Right cardiac atrium (tissue), 5 donors: ENCODE measurements at regions not wholly inside any gene's neighbourhood (a gene's known extent, or its start where the extent isn't known, plus 50 kb on each side); places are given as distances from the start of the nearest gene placed in this dataset.
"Not testable (repeated sequence)": the region's sequence is repeated elsewhere in the genome, so short reads cannot be mapped to it uniquely, and the experiment has no call there.

Source experiments
- ATAC-seq, 2 donors: fragments of 200-7000 bp; cut with Tn5 transposase; one replicate each; pipeline versions ENCODE4 v1.8.0 to v1.9.1; 2020; ENCODE audit warnings: moderate library complexity in 2 of 2, mild to moderate bottlenecking in 1 of 2
- DNase-seq, 3 donors: peaks; one replicate each; pipeline ENCODE4 v3.0.0-alpha.2; 2020
- H3K27ac ChIP-seq: one replicate; pipeline ENCODE4 v1.5.1; 2013; ENCODE audit warnings: mild to moderate bottlenecking, low read length, control low read depth, moderate library complexity
- H3K27me3 ChIP-seq: one replicate; pipeline ENCODE4 v1.6.1; 2013; ENCODE audit not compliant: control insufficient read depth, insufficient read depth
- H3K4me1 ChIP-seq: one replicate; pipeline ENCODE4 v1.6.1; 2013; ENCODE audit warnings: low read length; ENCODE audit not compliant: control insufficient read depth, insufficient read depth
- H3K4me3 ChIP-seq: one replicate; pipeline ENCODE4 v1.5.1; 2013; ENCODE audit warnings: low read length, control low read depth
- H3K9me3 ChIP-seq: one replicate; pipeline ENCODE4 v1.6.1; 2013; ENCODE audit warnings: low read length; ENCODE audit not compliant: control insufficient read depth
- WGBS: extraction: QIAGEN DNeasy Blood & Tissue Kit; methylation state at CpG from one replicate; pipeline ENCODE4 v1.1.7; 2013; 5-methylcytosine and 5-hydroxymethylcytosine counted together
- intact Hi-C, 4 donors: fragments of 100-400 bp; cut with DNase I; formaldehyde crosslinking; loops; one replicate each; pipeline versions ENCODE4 v1.11.0 to v1.14.0; 2022 to 2023
- donor health status: healthy with polysubstance abuse.
- donor health status: DM: no; HTN: yes; CAD: no.
- donor health status: DM: no; HTN: no; CAD: no.
- donor health status: DM: no; HTN: yes; CAD: no; lungs with severe emphysema.
- donor health status: DM: yes; HTN: yes; CAD: no.

DNA sequence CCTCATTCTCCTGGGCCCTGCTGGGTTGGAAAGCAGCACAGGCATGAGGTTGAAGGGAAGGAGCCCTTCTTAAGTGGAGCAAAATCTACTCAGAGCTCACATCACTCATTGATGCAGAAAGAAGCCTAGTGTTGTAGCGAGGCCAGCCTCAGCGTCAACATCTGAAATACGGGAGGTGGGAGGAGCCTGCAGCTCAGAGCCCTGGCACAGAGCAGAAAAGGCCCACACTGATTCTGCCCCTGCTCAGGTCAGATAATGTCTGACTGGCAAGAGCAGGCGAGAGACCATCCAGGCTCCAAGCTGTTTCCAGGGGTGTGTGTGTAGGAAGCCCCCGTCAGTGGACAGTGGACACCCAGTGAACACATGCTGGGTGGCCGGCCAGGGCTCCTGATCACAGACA lies 1541.6 kb downstream of the TSPY10 start:
- ATAC-seq (no peak), DNase-seq (no peak)
- intact Hi-C loops = no loop called here
- 83% methylated on average over 6 of the region's 6 CpGs for WGBS
- Histone ChIP-seq H3K27ac (no peak overlapping the region), H3K9me3 (no peaks in the 10 kb centered on the region), H3K4me3 (no peak overlapping the region), H3K4me1 (no peaks in the 10 kb centered on the region), H3K27me3 (no peaks in the 10 kb centered on the region)

DNA sequence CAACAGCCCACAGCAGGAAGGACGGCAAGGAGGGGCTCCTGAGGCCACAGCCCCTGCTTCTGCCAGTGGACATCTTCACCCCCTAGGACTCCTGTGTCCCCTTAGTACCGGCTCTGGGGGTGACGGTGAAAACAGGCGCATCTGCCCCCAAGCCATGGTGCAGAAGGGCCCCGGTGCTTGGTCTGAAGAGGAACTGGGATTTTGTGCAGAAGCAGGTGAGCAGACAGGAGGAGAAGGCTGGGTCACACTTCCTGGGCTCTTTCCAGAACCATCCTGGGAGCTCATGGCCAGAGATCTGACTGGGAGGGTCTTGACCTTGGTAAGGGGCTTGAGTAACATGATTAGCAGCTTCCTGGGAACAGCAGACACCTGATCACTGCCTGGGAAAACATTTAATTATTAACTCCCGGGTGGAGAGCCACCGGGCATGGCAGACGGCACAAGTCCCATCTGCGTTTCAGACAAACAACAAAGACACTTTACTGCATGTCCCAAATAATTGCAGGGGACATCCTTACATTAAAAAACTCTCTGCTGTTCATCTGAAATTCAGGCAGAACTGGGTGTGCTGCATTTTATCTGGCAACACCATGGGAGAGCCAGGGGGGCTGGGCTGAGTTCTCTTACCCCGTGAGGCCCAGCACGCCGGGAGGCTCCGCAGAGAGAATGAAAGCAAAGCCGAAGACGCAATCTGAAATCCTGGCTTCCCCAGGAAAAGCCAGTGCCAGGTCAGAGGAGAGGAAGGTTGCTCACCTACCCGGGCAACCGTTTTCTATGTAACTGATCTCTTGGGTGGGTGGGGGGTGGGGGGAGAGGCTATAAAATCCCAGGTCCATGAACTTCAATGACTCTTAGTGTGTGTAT lies 1542.8 kb downstream of the TSPY10 start:
- intact Hi-C loops = no loop called here
- ATAC-seq (no peak), DNase-seq (no peak)
- 82% methylated on average over 17 of the region's 17 CpGs for WGBS
- H3K27me3 ChIP-seq = no peaks in the 10 kb centered on the region
- no peaks in the 10 kb centered on the region for H3K4me1 ChIP-seq
- H3K4me3 ChIP-seq = no peak overlapping the region
- no peaks in the 10 kb centered on the region for H3K9me3 ChIP-seq
- H3K27ac ChIP-seq = no peak overlapping the region

DNA sequence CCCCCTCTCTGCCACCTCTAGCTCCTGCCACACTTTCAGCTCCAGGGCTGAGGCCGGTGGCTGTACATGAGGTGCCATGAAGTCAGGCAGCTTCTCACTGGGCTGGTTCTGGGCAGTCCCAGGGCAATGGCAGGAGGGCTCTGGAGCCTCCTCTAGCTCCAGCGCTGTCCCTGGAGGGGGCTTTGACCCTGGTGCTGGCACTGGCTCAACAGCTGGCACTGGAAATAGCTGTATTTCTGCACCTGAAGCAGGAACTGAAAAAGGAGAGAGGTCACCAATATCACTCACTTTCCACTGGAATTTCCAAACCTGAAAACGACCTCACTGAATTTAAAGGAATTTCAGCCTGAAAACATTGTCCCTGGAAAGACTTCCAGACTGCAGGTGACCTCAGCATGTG lies 1558.1 kb downstream of the TSPY10 start:
- ATAC-seq, H3K4me1 ChIP-seq, intact Hi-C loops, H3K27me3 ChIP-seq, H3K4me3 ChIP-seq, H3K27ac ChIP-seq, H3K9me3 ChIP-seq, DNase-seq: not testable (repeated sequence)
- 49% methylated on average over 3 of the region's 3 CpGs for WGBS

DNA sequence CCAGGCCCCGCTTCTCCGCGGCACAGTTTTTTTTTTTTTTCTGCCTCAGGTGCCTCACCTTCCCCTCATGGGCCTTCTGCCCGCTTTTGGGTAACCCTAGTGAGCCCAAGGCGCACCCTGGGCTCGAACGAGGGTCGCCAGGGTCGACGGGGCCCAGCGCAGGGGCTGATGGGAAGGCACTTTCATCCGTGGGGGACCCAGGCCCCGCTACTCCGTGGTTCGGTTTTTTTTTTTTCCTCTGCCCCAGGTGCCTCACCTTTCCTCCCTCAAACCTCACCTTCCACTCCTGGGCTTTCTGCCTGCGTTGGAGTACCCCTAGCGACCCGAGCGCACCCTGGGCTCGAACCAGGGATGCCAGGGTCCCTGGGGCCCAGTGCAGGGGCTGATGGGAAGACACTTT lies 1569.8 kb downstream of the TSPY10 start:
- intact Hi-C loops, DNase-seq, H3K4me3 ChIP-seq, H3K27me3 ChIP-seq, H3K27ac ChIP-seq, H3K4me1 ChIP-seq, H3K9me3 ChIP-seq: not testable (repeated sequence)
- peak in 1 of 2 donors; percentile 45 for ATAC-seq
- WGBS = 66% methylated on average over 15 of the region's 20 CpGs

DNA sequence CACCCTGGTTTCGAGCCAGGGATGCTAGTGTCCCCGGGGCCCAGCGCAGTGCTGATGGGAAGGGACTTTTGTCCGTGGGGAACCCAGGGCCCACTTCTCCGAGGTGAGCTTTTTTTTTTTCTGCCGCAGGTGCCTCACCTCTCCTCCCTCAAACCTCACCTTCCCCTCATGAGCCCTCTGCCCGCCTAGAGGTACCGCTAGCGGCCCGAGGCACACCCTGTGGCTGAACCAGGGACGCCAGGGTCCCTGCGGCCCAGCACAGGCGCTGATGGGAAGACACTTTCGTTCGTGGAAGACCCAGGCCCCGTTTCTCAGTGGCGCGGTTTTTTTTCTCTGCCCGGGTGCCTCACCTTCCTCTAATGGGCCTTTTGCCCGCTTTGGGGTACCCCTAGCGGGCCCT lies 1570.7 kb downstream of the TSPY10 start:
- DNase-seq, H3K27me3 ChIP-seq, intact Hi-C loops, H3K4me3 ChIP-seq, H3K9me3 ChIP-seq, H3K27ac ChIP-seq, H3K4me1 ChIP-seq: not testable (repeated sequence)
- peak in 1 of 2 donors; percentile 64 for ATAC-seq
- WGBS = 75% methylated on average over 21 of the region's 21 CpGs

DNA sequence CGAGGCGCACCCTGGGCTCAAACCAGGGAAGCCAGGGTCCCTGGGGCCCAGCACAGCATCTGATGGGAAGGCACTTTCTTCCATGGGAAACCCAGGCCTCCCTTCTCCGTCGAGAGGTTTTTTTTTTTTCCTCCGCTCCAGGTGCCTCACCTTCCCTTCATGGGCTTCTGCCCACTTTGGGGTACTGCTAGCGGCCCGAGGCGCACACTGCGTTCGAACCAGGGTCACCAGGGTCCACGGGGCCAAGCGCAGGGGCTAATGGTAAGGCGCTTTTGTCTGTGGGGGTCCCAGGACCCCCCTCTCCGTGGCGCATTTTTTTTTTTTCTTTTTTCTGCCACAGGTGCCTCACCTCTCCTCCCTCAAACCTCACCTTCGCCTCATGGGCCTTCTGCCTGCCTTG lies 1571.3 kb downstream of the TSPY10 start:
- DNase-seq (no peak), ATAC-seq (no peak)
- WGBS = 78% methylated on average over 16 of the region's 16 CpGs
- intact Hi-C loops = no loop called here
- Histone ChIP-seq H3K27me3 (no peaks in the 10 kb centered on the region), H3K4me3 (no peak overlapping the region), H3K9me3 (no peaks in the 10 kb centered on the region), H3K4me1 (no peaks in the 10 kb centered on the region), H3K27ac (no peak overlapping the region)

DNA sequence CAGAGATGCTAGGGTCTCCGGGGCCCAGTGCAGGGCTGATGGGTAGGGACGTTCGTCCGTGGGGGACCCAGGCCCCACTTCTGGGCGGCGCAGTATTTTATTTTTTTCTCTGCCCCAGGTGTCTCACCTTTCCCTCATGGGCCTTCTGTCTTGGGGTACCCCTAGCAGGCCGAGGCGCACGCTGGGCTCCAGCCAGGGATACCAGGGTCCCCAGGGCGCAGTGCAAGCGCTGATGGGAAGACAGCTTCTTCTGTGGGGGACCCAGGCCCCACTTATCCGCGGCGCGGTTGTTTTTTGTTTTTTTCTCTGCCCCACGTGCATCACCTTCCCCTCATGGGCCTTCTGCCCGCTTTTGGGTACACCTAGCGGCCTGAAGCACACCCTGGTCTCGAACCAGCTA lies 1572.8 kb downstream of the TSPY10 start:
- H3K27ac ChIP-seq, H3K27me3 ChIP-seq, intact Hi-C loops, H3K9me3 ChIP-seq, H3K4me1 ChIP-seq, ATAC-seq, H3K4me3 ChIP-seq: not testable (repeated sequence)
- 69% methylated on average over 19 of the region's 19 CpGs for WGBS
- peak in 1 of 3 donors; percentile 4 for DNase-seq

DNA sequence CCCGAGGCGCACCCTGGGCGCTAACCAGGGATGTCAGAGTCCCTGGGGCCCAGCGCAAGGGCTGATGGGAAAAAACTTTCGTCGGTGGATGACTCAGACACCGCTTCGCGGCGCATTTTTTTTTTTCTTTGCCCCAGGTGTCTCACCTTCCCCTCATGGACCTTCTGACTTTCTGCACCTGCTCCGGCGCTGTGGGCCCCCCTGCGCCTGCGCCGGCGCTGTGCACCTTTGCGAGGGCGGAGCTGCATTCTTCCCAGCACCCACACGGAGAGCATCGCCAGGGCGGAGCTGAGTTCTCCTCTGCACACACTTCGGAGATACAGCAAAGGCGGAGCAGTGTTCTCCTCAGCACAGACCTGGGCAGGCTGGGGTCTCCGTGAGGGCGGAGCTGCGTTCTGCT lies 1575.3 kb downstream of the TSPY10 start:
- H3K27ac ChIP-seq, DNase-seq, H3K4me1 ChIP-seq, H3K9me3 ChIP-seq, H3K27me3 ChIP-seq, ATAC-seq, intact Hi-C loops, H3K4me3 ChIP-seq: not testable (repeated sequence)
- 58% methylated on average over 26 of the region's 26 CpGs for WGBS

DNA sequence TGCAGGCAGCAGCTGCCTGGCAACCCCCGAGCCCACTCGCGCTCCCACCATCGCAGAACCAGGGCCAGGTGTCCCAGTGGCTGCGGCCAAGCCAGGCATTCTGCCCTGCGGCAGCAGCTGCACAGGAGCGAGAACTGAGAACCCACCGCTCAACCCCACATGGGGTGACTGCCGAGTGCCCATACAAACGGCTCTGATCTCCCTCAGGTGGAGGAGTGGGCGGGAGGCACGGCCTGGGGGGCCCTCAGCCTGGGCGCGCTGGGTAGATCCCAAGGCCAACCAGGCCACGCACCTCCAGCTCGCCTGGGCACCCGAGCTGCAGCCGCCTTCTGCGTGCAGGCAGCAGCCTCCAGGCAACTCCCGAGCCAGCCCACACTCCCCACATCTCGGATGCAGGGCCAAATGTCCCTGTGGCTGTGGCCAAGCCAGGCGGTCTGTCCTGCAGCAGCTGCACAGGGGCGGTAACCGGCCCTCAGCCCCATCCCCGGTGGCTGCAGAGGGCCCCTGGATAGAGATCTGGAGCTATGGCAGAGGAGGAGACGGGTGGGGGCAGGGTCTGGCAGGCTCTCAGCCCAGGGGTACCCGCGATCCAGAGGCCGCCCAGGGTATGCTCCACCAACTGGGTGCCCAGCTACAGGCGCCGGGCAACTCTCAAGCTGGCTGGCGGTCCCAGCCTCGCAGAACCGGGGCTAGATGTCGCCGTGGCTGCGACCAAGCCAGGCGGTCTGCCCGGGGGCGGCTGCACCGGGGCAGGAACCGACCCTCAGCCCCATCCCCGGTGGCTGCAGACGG lies 1579.6 kb downstream of the TSPY10 start:
- H3K27ac ChIP-seq, H3K9me3 ChIP-seq, intact Hi-C loops, H3K27me3 ChIP-seq, H3K4me3 ChIP-seq, ATAC-seq, H3K4me1 ChIP-seq: not testable (repeated sequence)
- WGBS = 57% methylated on average over 44 of the region's 44 CpGs
- peak in 1 of 3 donors; percentile 39 for DNase-seq

DNA sequence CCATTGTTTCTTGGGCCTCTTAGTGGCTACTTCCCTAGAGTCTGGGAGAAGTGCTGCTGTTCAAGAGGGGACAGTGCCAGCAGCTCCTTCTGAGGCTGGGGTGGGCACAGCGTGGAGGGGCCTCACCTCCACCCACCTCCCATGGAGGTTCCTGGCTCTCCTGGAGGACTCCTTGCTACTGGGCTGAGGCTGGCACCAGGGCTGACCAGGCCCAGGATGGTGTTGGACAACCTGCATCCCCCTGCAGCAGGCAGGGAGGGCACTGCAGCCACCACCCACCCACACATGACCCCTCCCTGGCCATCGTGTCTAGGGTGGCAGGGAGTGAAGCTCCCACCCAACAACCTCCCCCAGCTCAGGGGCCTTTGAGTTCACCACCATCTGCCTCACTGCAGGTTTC lies 1549.3 kb upstream of the USP9Y start:
- H3K27me3 ChIP-seq, ATAC-seq, H3K27ac ChIP-seq, DNase-seq, intact Hi-C loops, H3K4me1 ChIP-seq, H3K4me3 ChIP-seq, H3K9me3 ChIP-seq: not testable (repeated sequence)
- WGBS = 80% methylated on average over 2 of the region's 2 CpGs

DNA sequence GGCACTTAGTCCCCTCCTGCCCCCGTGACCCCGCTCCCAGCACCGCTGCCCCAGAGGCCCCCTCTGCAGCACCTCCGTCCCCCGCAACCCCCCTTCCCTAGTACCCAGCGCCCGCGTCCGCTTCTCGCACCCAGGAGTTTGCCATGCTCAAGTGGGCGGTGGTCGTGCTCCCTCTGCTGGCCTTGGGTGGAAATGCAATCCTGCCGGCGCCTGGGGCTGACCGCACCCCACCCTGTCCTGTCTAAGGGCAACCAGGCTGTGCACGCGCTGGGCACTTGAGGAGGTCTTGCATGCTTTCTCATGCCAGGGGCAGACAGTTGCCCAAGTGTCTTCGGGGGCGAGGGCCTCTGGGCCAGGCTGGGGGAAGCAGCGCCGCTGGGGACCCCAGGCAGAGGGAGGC lies 1544.9 kb upstream of the USP9Y start:
- H3K4me1 ChIP-seq, H3K9me3 ChIP-seq, H3K27ac ChIP-seq, H3K27me3 ChIP-seq, ATAC-seq, DNase-seq, intact Hi-C loops, H3K4me3 ChIP-seq: not testable (repeated sequence)
- 48% methylated on average over 20 of the region's 21 CpGs for WGBS
